H1 (cell line): ENCODE measurements at regions not wholly inside any gene's neighbourhood (a gene's known extent, or its start where the extent isn't known, plus 50 kb on each side); places are given as distances from the start of the nearest gene placed in this dataset.
A peak's percentile ranks its signal among the peaks of the same experiment; 100 is the strongest.

Experiments used
- CBX5 ChIP-seq: fragments of 300-800, 300-1000 bp; sonication (generic); IDR thresholded peaks from 2 replicates; pipeline ENCODE4 v1.7.1; 2016; ENCODE audit warnings: antibody characterized with exemption, low read length, low read depth
- CEBPB ChIP-seq: IDR thresholded peaks from 2 replicates; pipeline ENCODE4 v1.6.1; 2012; ENCODE audit warnings: low read depth, low read length
- CTBP2 ChIP-seq: IDR thresholded peaks from 2 replicates; pipeline ENCODE4 v1.7.0; 2011; ENCODE audit warnings: borderline replicate concordance, mild to moderate bottlenecking, moderate library complexity, mixed read lengths, low read length; ENCODE audit not compliant: insufficient read depth, insufficient read length
- E2F6 ChIP-seq: IDR thresholded peaks from 2 replicates; pipeline ENCODE4 v1.6.1; 2012; ENCODE audit warnings: inconsistent platforms
- JUND ChIP-seq: IDR thresholded peaks from 2 replicates; pipeline ENCODE4 v1.6.1; 2011; ENCODE audit warnings: mild to moderate bottlenecking, improper control_type of control experiment, low read length
- SIN3A ChIP-seq, 2 experiments: IDR thresholded peaks in 1 of 2; conservative IDR thresholded peaks in 1 of 2; 2 replicates each; pipeline ENCODE4 v1.6.1; 2011 to 2012; ENCODE audit warnings: low read length in 2 of 2, improper control_type of control experiment in 1 of 2, low read depth in 1 of 2, mild to moderate bottlenecking in 1 of 2
- SUZ12 ChIP-seq: fragments of 200-600 bp; sonication (generic); IDR thresholded peaks from 2 replicates; pipeline ENCODE4 v1.6.1; 2012; ENCODE audit warnings: mild to moderate bottlenecking, inconsistent platforms, low read length, moderate library complexity, mixed read lengths
- TAF1 ChIP-seq: IDR thresholded peaks from 2 replicates; pipeline ENCODE4 v1.6.1; 2011; ENCODE audit warnings: mild to moderate bottlenecking, low read depth, low read length
- TCF12 ChIP-seq: IDR thresholded peaks from 2 replicates; pipeline ENCODE4 v1.6.1; 2011; ENCODE audit warnings: low read depth, mild to moderate bottlenecking, low read length

- TF ChIP-seq E2F6 (no peak), TCF12 (0 out of 2 replicates have a peak, but pooled peaks have one; percentile 42), SUZ12 (no peak), CBX5 (no peak), SIN3A (conservative IDR thresholded peaks at IDR 0.05 in 1 of 2, IDR thresholded peaks at IDR 0.05 in 1 of 2; ENCODE audit: low read depth in 1 of 2, low read length in 2 of 2) (peak; percentile 44 to 60; a peak in 1 of 4 replicates), JUND (no peak), TAF1 (no peak), CTBP2 (no peak), CEBPB (no peak)
Measured at GRCh38 chr7:25303281-25304181, 75.2 kb upstream of the NPVF start (continued).
